SH-SY5Y (cell line): ENCODE measurements at regions not wholly inside any gene's neighbourhood (a gene's known extent, or its start where the extent isn't known, plus 50 kb on each side); places are given as distances from the start of the nearest gene placed in this dataset.

Source experiments
- GATA2 ChIP-seq: IDR thresholded peaks from 2 replicates; pipeline ENCODE4 v1.6.1; 2011; ENCODE audit warnings: mild to moderate bottlenecking, low read depth, low read length
- GATA3 ChIP-seq: IDR thresholded peaks from 2 replicates; pipeline ENCODE4 v1.6.1; 2011; ENCODE audit warnings: low read depth, mild to moderate bottlenecking, low read length, moderate library complexity

DNA sequence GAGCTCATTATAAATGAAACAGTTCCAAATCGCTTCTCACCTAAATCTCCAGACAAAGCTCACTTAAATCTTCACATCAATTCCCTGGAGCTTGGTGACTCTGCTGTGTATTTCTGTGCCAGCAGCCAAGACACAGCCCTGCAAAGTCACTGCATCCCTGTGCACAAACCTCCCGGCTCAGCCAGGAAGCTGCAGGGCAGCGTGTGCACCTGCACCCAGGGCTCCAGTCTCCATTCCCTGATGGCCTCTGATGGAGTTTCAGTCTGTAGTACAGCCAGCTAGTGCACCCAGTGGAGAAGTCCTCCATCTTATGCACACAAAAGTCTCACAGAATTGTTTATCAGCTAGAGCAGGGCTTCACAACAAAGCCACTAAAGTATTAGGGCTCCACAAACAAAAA lies 51.1 kb upstream of the PRSS58 start:
- TF ChIP-seq GATA2 (no peak), GATA3 (no peak)
